ENCODE measurements at regions not wholly inside any gene's neighbourhood (a gene's known extent, or its start where the extent isn't known, plus 50 kb on each side); places are given as distances from the start of the nearest gene placed in this dataset.

DNA sequence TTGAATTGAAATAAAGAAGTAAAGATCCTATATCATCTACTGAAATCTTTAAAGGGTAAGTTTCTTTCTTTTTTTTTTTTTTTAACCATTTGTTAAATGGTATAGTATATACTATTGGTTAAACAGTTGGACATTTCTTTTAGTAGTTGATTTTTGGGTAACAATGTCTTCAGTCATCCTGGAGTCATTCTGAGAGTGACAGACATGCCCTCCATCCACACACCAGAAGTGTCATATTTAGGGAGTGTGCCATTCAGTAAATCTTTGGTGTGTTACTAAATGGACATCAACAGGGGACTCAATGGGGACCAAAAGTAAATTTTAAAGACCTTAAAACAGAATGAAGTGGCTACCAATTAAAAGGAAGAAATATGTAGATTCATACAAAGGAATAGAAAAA is 50.8 kb upstream of the SLC39A10 start:
- Histone ChIP-seq H3K36me3 (ENCODE audit: insufficient read depth, low read length) (no peaks in the 10 kb centered on the region; the same call in 1 of the 2 replicates), H3K4me3 (ENCODE audit: low read length) (no peak overlapping the region), H3K27ac (ENCODE audit: low read depth, low read length) (no peak overlapping the region), H3K9ac (ENCODE audit: low read depth, low read length) (no peak overlapping the region), H3K4me1 (ENCODE audit: insufficient read depth, low read length) (peaks cover 27% of the 10 kb centered on the region), H3K9me3 (ENCODE audit: insufficient read depth, low read depth, low read length) (no peaks in the 10 kb centered on the region), H3K27me3 (ENCODE audit: insufficient read depth, low read length) (no peaks in the 10 kb centered on the region)

GRCh38 chr2:195604706-195605105 is 52.3 kb upstream of the SLC39A10 start:
- 88% methylated on average over 2 of the region's 5 CpGs for WGBS
- no peaks in the 10 kb centered on the region for H3K27me3 ChIP-seq (ENCODE audit: insufficient read depth, low read length)
- no peaks in the 10 kb centered on the region; the same call in 1 of the 2 replicates for H3K36me3 ChIP-seq (ENCODE audit: insufficient read depth, low read length)
- H3K27ac ChIP-seq (ENCODE audit: low read depth, low read length), result no peak overlapping the region
- no peak overlapping the region for H3K9ac ChIP-seq (ENCODE audit: low read depth, low read length)
- peaks cover 33% of the 10 kb centered on the region for H3K4me1 ChIP-seq (ENCODE audit: insufficient read depth, low read length)
- no peak overlapping the region for H3K4me3 ChIP-seq (ENCODE audit: low read length)
- no peaks in the 10 kb centered on the region for H3K9me3 ChIP-seq (ENCODE audit: insufficient read depth, low read depth, low read length)

GRCh38 chr2:195603998-195604397 is 53.0 kb upstream of the SLC39A10 start:
- H3K36me3 ChIP-seq (ENCODE audit: insufficient read depth, low read length), result no peaks in the 10 kb centered on the region; the same call in 1 of the 2 replicates
- H3K4me1 ChIP-seq (ENCODE audit: insufficient read depth, low read length), result peaks cover 33% of the 10 kb centered on the region
- H3K9me3 ChIP-seq (ENCODE audit: insufficient read depth, low read depth, low read length), result no peaks in the 10 kb centered on the region
- H3K9ac ChIP-seq (ENCODE audit: low read depth, low read length), result no peak overlapping the region
- H3K4me3 ChIP-seq (ENCODE audit: low read length), result no peak overlapping the region
- WGBS, result 95% methylated on average over 4 of the region's 4 CpGs
- no peak overlapping the region for H3K27ac ChIP-seq (ENCODE audit: low read depth, low read length)
- H3K27me3 ChIP-seq (ENCODE audit: insufficient read depth, low read length), result no peaks in the 10 kb centered on the region

GRCh38 chr2:195603408-195603807 is 53.6 kb upstream of the SLC39A10 start:
- H3K36me3 ChIP-seq (ENCODE audit: insufficient read depth, low read length), result no peaks in the 10 kb centered on the region; the same call in 1 of the 2 replicates
- H3K27me3 ChIP-seq (ENCODE audit: insufficient read depth, low read length), result no peaks in the 10 kb centered on the region
- H3K9ac ChIP-seq (ENCODE audit: low read depth, low read length), result no peak overlapping the region
- H3K27ac ChIP-seq (ENCODE audit: low read depth, low read length), result no peak overlapping the region
- H3K4me3 ChIP-seq (ENCODE audit: low read length), result no peak overlapping the region
- H3K9me3 ChIP-seq (ENCODE audit: insufficient read depth, low read depth, low read length), result no peaks in the 10 kb centered on the region
- WGBS, result 80% methylated on average over 3 of the region's 4 CpGs
- peaks cover 33% of the 10 kb centered on the region for H3K4me1 ChIP-seq (ENCODE audit: insufficient read depth, low read length)

GRCh38 chr2:195602687-195603086 is 54.3 kb upstream of the SLC39A10 start:
- no peak overlapping the region for H3K27ac ChIP-seq (ENCODE audit: low read depth, low read length)
- no peak overlapping the region for H3K4me3 ChIP-seq (ENCODE audit: low read length)
- H3K27me3 ChIP-seq (ENCODE audit: insufficient read depth, low read length), result no peaks in the 10 kb centered on the region
- H3K4me1 ChIP-seq (ENCODE audit: insufficient read depth, low read length), result peaks cover 33% of the 10 kb centered on the region
- WGBS, result 87% methylated on average over 7 of the region's 7 CpGs
- no peaks in the 10 kb centered on the region; the same call in 1 of the 2 replicates for H3K36me3 ChIP-seq (ENCODE audit: insufficient read depth, low read length)
- H3K9ac ChIP-seq (ENCODE audit: low read depth, low read length), result no peak overlapping the region
- no peaks in the 10 kb centered on the region for H3K9me3 ChIP-seq (ENCODE audit: insufficient read depth, low read depth, low read length)

- H3K27ac ChIP-seq (ENCODE audit: low read depth, low read length), result no peak overlapping the region
- H3K4me3 ChIP-seq (ENCODE audit: low read length), result no peak overlapping the region
- no peak overlapping the region for H3K9ac ChIP-seq (ENCODE audit: low read depth, low read length)
- H3K27me3 ChIP-seq (ENCODE audit: insufficient read depth, low read length), result no peaks in the 10 kb centered on the region
- no peaks in the 10 kb centered on the region for H3K36me3 ChIP-seq (ENCODE audit: insufficient read depth, low read length)
- no peaks in the 10 kb centered on the region for H3K9me3 ChIP-seq (ENCODE audit: insufficient read depth, low read depth, low read length)
- WGBS, result 86% methylated on average over 6 of the region's 6 CpGs
- H3K4me1 ChIP-seq (ENCODE audit: insufficient read depth, low read length), result peaks cover 28% of the 10 kb centered on the region
Measured at GRCh38 chr2:195601361-195601760, 55.7 kb upstream of the SLC39A10 start.

GRCh38 chr2:195600778-195601177 is 56.2 kb upstream of the SLC39A10 start:
- Histone ChIP-seq H3K4me3 (ENCODE audit: low read length) (no peak overlapping the region), H3K9ac (ENCODE audit: low read depth, low read length) (no peak overlapping the region), H3K36me3 (ENCODE audit: insufficient read depth, low read length) (no peaks in the 10 kb centered on the region), H3K27ac (ENCODE audit: low read depth, low read length) (no peak overlapping the region), H3K4me1 (ENCODE audit: insufficient read depth, low read length) (peaks cover 23% of the 10 kb centered on the region; the same call in 1 of the 2 replicates), H3K27me3 (ENCODE audit: insufficient read depth, low read length) (no peaks in the 10 kb centered on the region), H3K9me3 (ENCODE audit: insufficient read depth, low read depth, low read length) (no peaks in the 10 kb centered on the region)

- Histone ChIP-seq H3K4me1 (ENCODE audit: insufficient read depth, low read length) (peaks cover 40% of the 10 kb centered on the region), H3K36me3 (ENCODE audit: insufficient read depth, low read length) (no peaks in the 10 kb centered on the region), H3K4me3 (ENCODE audit: low read length) (no peak overlapping the region), H3K9ac (ENCODE audit: low read depth, low read length) (no peak overlapping the region), H3K9me3 (ENCODE audit: insufficient read depth, low read depth, low read length) (no peaks in the 10 kb centered on the region), H3K27me3 (ENCODE audit: insufficient read depth, low read length) (no peaks in the 10 kb centered on the region), H3K27ac (ENCODE audit: low read depth, low read length) (no peak overlapping the region)
- 98% methylated on average over 3 of the region's 3 CpGs for WGBS
Measured at GRCh38 chr2:195596840-195597239, 60.2 kb upstream of the SLC39A10 start.

GRCh38 chr2:195595825-195596224 is 61.2 kb upstream of the SLC39A10 start:
- no peaks in the 10 kb centered on the region for H3K36me3 ChIP-seq (ENCODE audit: insufficient read depth, low read length)
- peaks cover 36% of the 10 kb centered on the region for H3K4me1 ChIP-seq (ENCODE audit: insufficient read depth, low read length)
- 96% methylated on average over 6 of the region's 6 CpGs for WGBS
- H3K9ac ChIP-seq (ENCODE audit: low read depth, low read length), result no peak overlapping the region
- no peak overlapping the region for H3K27ac ChIP-seq (ENCODE audit: low read depth, low read length)
- H3K9me3 ChIP-seq (ENCODE audit: insufficient read depth, low read depth, low read length), result no peaks in the 10 kb centered on the region
- no peaks in the 10 kb centered on the region for H3K27me3 ChIP-seq (ENCODE audit: insufficient read depth, low read length)
- no peak overlapping the region for H3K4me3 ChIP-seq (ENCODE audit: low read length)

DNA sequence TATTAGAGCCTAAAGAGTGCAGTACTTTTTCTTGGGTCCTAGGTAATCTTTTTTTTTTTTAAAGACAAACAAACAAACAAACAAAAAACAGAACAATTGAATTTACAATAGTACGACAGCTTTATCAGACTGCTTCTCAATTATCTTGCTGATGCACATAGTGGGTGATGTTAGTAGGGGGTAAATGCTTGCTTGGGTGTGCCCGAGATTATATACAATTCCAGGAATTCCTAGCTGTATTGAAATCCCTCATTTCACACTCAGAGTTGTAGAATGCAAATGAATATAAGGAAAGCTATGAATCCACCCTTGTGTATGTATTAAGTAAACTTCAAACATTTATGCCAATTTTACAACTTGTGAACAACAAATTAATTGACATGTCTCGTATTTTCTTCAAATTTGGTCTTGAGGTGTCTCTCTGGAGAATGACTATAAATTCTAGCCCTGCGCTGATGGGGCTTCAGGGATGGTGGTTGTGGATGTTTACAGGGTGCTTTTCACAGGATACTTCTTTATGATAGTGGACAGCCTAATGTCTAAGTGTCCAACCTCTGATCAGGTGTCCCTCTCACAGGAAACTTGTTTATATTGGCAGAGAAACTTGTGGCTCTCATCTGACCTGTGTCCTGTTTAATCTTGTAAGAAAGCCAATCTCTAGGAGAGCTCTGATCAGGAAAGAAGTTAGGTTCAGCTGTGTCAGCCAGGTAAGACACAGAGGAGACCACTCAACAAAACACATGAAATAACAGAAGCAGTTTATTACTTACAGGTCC is 61.9 kb upstream of the SLC39A10 start:
- H3K9me3 ChIP-seq (ENCODE audit: insufficient read depth, low read depth, low read length), result no peaks in the 10 kb centered on the region
- no peak overlapping the region for H3K9ac ChIP-seq (ENCODE audit: low read depth, low read length)
- 100% methylated on average over 2 of the region's 4 CpGs for WGBS
- no peaks in the 10 kb centered on the region for H3K36me3 ChIP-seq (ENCODE audit: insufficient read depth, low read length)
- no peak overlapping the region for H3K27ac ChIP-seq (ENCODE audit: low read depth, low read length)
- H3K4me3 ChIP-seq (ENCODE audit: low read length), result no peak overlapping the region
- H3K27me3 ChIP-seq (ENCODE audit: insufficient read depth, low read length), result no peaks in the 10 kb centered on the region
- H3K4me1 ChIP-seq (ENCODE audit: insufficient read depth, low read length), result peaks cover 34% of the 10 kb centered on the region

- H3K27me3 ChIP-seq (ENCODE audit: insufficient read depth, low read length), result no peaks in the 10 kb centered on the region
- H3K4me3 ChIP-seq (ENCODE audit: low read length), result no peak overlapping the region
- no peak overlapping the region for H3K9ac ChIP-seq (ENCODE audit: low read depth, low read length)
- peaks cover 34% of the 10 kb centered on the region for H3K4me1 ChIP-seq (ENCODE audit: insufficient read depth, low read length)
- no peaks in the 10 kb centered on the region for H3K9me3 ChIP-seq (ENCODE audit: insufficient read depth, low read depth, low read length)
- H3K27ac ChIP-seq (ENCODE audit: low read depth, low read length), result no peak overlapping the region
- WGBS, result 100% methylated on average over 3 of the region's 3 CpGs
- no peaks in the 10 kb centered on the region for H3K36me3 ChIP-seq (ENCODE audit: insufficient read depth, low read length)
Measured at GRCh38 chr2:195594248-195594647, 62.8 kb upstream of the SLC39A10 start.

- Histone ChIP-seq H3K9ac (ENCODE audit: low read depth, low read length) (no peak overlapping the region), H3K36me3 (ENCODE audit: insufficient read depth, low read length) (no peaks in the 10 kb centered on the region), H3K27ac (ENCODE audit: low read depth, low read length) (no peak overlapping the region), H3K4me3 (ENCODE audit: low read length) (no peak overlapping the region), H3K9me3 (ENCODE audit: insufficient read depth, low read depth, low read length) (no peaks in the 10 kb centered on the region), H3K27me3 (ENCODE audit: insufficient read depth, low read length) (no peaks in the 10 kb centered on the region), H3K4me1 (ENCODE audit: insufficient read depth, low read length) (peaks cover 46% of the 10 kb centered on the region)
- WGBS, result 89% methylated on average over 2 of the region's 2 CpGs
Measured at GRCh38 chr2:195592105-195592504, 64.9 kb upstream of the SLC39A10 start.
